ENCODE measurements at regions not wholly inside any gene's neighbourhood (a gene's known extent, or its start where the extent isn't known, plus 50 kb on each side); places are given as distances from the start of the nearest gene placed in this dataset.

- in situ Hi-C loops (cut with MboI; ENCODE audit: low pct_unique_long_range_greater_than_20kb in 2 of 9, low sequenced_read_pairs in 9 of 9, unreplicated experiment in 9 of 9), result no loop called here
- Histone ChIP-seq H3K27ac (no peak overlapping the region), H3K4me1 (replicated peaks in 1 of 2) (no peaks in the 10 kb centered on the region), H3K4me3 (no peak overlapping the region)
- no peak for ATAC-seq (replicated peaks in 6 of 8)
- WGBS, 10 experiments, result 0 to 86% (median 63%) methylated on average over 1 to 2 of the region's 2 CpGs; no CpG with 5 or more reads in 1 of the 10 experiments
Observed at GRCh38 chr7:25982684-25983083, 169.3 kb upstream of the NFE2L3 start.

GRCh38 chr7:25985196-25985595 is 166.8 kb upstream of the NFE2L3 start:
- in situ Hi-C loops (cut with MboI; ENCODE audit: low pct_unique_long_range_greater_than_20kb in 2 of 9, low sequenced_read_pairs in 9 of 9, unreplicated experiment in 9 of 9), result no loop called here

GRCh38 chr7:25988640-25989039 is 163.4 kb upstream of the NFE2L3 start:
- Histone ChIP-seq H3K4me3 (no peak overlapping the region), H3K27ac (no peak overlapping the region), H3K4me1 (replicated peaks in 1 of 2) (no peaks in the 10 kb centered on the region)
- in situ Hi-C loops (cut with MboI; ENCODE audit: low pct_unique_long_range_greater_than_20kb in 2 of 9, low sequenced_read_pairs in 9 of 9, unreplicated experiment in 9 of 9), result no loop called here
- 40 to 100% (median 93%) methylated on average over 1 of the region's 1 CpG; no CpG with 5 or more reads in 2 of the 10 experiments for WGBS, 10 experiments
- peak in 2 of 8 experiments; percentile 26 to 32 for ATAC-seq (replicated peaks in 6 of 8)

More at GRCh38 chr7:25985196-25985595, 166.8 kb upstream of the NFE2L3 start:
- no peak overlapping the region for H3K4me3 ChIP-seq
- H3K27ac ChIP-seq, result no peak overlapping the region
- peak in 1 of 8 experiments; percentile 67 for ATAC-seq (replicated peaks in 6 of 8)
- WGBS, 10 experiments, result 14 to 100% (median 83%) methylated on average over 1 to 4 of the region's 4 CpGs; no CpG with 5 or more reads in 2 of the 10 experiments
- no peaks in the 10 kb centered on the region for H3K4me1 ChIP-seq (replicated peaks in 1 of 2)

- Histone ChIP-seq H3K4me3 (no peak overlapping the region), H3K4me1 (replicated peaks in 1 of 2) (no peaks in the 10 kb centered on the region), H3K27ac (no peak overlapping the region)
- ATAC-seq (replicated peaks in 6 of 8), result peak in 1 of 8 experiments; percentile 30
- WGBS, 10 experiments, result 0 to 90% (median 70%) methylated on average over 1 to 6 of the region's 6 CpGs; no CpG with 5 or more reads in 1 of the 10 experiments
- in situ Hi-C loops (cut with MboI; ENCODE audit: low pct_unique_long_range_greater_than_20kb in 2 of 9, low sequenced_read_pairs in 9 of 9, unreplicated experiment in 9 of 9), result no loop called here
Observed at GRCh38 chr7:25989140-25989705, 162.8 kb upstream of the NFE2L3 start.

GRCh38 chr7:25994433-25994994 is 157.5 kb upstream of the NFE2L3 start:
- Histone ChIP-seq H3K4me1 (replicated peaks in 1 of 2) (peaks cover 0 to 4% of the 10 kb centered on the region in 2 donors), H3K27ac (no peak overlapping the region), H3K4me3 (no peak overlapping the region)
- in situ Hi-C loops (cut with MboI; ENCODE audit: low pct_unique_long_range_greater_than_20kb in 2 of 9, low sequenced_read_pairs in 9 of 9, unreplicated experiment in 9 of 9), result no loop called here
- WGBS, 10 experiments, result 0 to 83% (median 33%) methylated on average over 1 to 2 of the region's 2 CpGs; no CpG with 5 or more reads in 5 of the 10 experiments
- no peak for ATAC-seq (replicated peaks in 6 of 8)

- ATAC-seq (replicated peaks in 6 of 8), result peak in 1 of 8 experiments; percentile 32
- 0 to 83% (median 40%) methylated on average over 1 to 3 of the region's 3 CpGs; no CpG with 5 or more reads in 1 of the 10 experiments for WGBS, 10 experiments
- Histone ChIP-seq H3K4me3 (no peak overlapping the region), H3K27ac (no peak overlapping the region), H3K4me1 (replicated peaks in 1 of 2) (peaks cover 0 to 4% of the 10 kb centered on the region in 2 donors)
- in situ Hi-C loops (cut with MboI; ENCODE audit: low pct_unique_long_range_greater_than_20kb in 2 of 9, low sequenced_read_pairs in 9 of 9, unreplicated experiment in 9 of 9), result no loop called here
Observed at GRCh38 chr7:25995216-25995615, 156.8 kb upstream of the NFE2L3 start.

- no peak overlapping the region for H3K4me3 ChIP-seq
- ATAC-seq (replicated peaks in 6 of 8), result no peak
- H3K4me1 ChIP-seq (replicated peaks in 1 of 2), result peaks cover 0 to 4% of the 10 kb centered on the region in 2 donors
- in situ Hi-C loops (cut with MboI; ENCODE audit: low pct_unique_long_range_greater_than_20kb in 2 of 9, low sequenced_read_pairs in 9 of 9, unreplicated experiment in 9 of 9), result no loop called here
- WGBS, 10 experiments, result 14 to 100% (median 73%) methylated on average over 1 to 7 of the region's 7 CpGs
- no peak overlapping the region for H3K27ac ChIP-seq
Observed at GRCh38 chr7:25996006-25996408, 156.0 kb upstream of the NFE2L3 start.

- in situ Hi-C loops (cut with MboI; ENCODE audit: low pct_unique_long_range_greater_than_20kb in 2 of 9, low sequenced_read_pairs in 9 of 9, unreplicated experiment in 9 of 9), result no loop called here
- Histone ChIP-seq H3K4me1 (replicated peaks in 1 of 2) (peaks cover 0 to 4% of the 10 kb centered on the region in 2 donors), H3K4me3 (no peak overlapping the region), H3K27ac (no peak overlapping the region)
- ATAC-seq (replicated peaks in 6 of 8), result no peak
- WGBS, 10 experiments, result 35 to 95% (median 88%) methylated on average over 2 to 9 of the region's 9 CpGs
Observed at GRCh38 chr7:25998499-25998898, 153.5 kb upstream of the NFE2L3 start.

GRCh38 chr7:26000841-26001240 is 151.2 kb upstream of the NFE2L3 start:
- no peak overlapping the region for H3K4me3 ChIP-seq
- H3K4me1 ChIP-seq (replicated peaks in 1 of 2), result no peaks in the 10 kb centered on the region
- H3K27ac ChIP-seq, result no peak overlapping the region
- WGBS, 10 experiments, result 7 to 100% (median 86%) methylated on average over 1 to 3 of the region's 3 CpGs
- no peak for ATAC-seq (replicated peaks in 6 of 8)
- in situ Hi-C loops (cut with MboI; ENCODE audit: low pct_unique_long_range_greater_than_20kb in 2 of 9, low sequenced_read_pairs in 9 of 9, unreplicated experiment in 9 of 9), result no loop called here

GRCh38 chr7:26001662-26002244 is 150.2 kb upstream of the NFE2L3 start:
- in situ Hi-C loops (cut with MboI; ENCODE audit: low pct_unique_long_range_greater_than_20kb in 2 of 9, low sequenced_read_pairs in 9 of 9, unreplicated experiment in 9 of 9), result no loop called here
- no peak overlapping the region for H3K27ac ChIP-seq
- no peak for ATAC-seq (replicated peaks in 6 of 8)
- 14 to 93% (median 79%) methylated on average over 2 to 5 of the region's 5 CpGs; no CpG with 5 or more reads in 2 of the 10 experiments for WGBS, 10 experiments
- no peak overlapping the region for H3K4me3 ChIP-seq
- H3K4me1 ChIP-seq (replicated peaks in 1 of 2), result no peaks in the 10 kb centered on the region

GRCh38 chr7:26005683-26006410 is 146.2 kb upstream of the NFE2L3 start:
- WGBS, 10 experiments, result 9 to 97% (median 84%) methylated on average over 1 to 10 of the region's 12 CpGs; no CpG with 5 or more reads in 1 of the 10 experiments
- no peak overlapping the region for H3K4me3 ChIP-seq
- no peak overlapping the region for H3K27ac ChIP-seq
- peak in 1 of 8 experiments; percentile 24 for ATAC-seq (replicated peaks in 6 of 8)
- no peaks in the 10 kb centered on the region for H3K4me1 ChIP-seq (replicated peaks in 1 of 2)
- in situ Hi-C loops (cut with MboI; ENCODE audit: low pct_unique_long_range_greater_than_20kb in 2 of 9, low sequenced_read_pairs in 9 of 9, unreplicated experiment in 9 of 9), result no loop called here

GRCh38 chr7:26006426-26006825 is 145.6 kb upstream of the NFE2L3 start:
- ATAC-seq (replicated peaks in 6 of 8), result no peak
- H3K4me3 ChIP-seq, result no peak overlapping the region
- no peaks in the 10 kb centered on the region for H3K4me1 ChIP-seq (replicated peaks in 1 of 2)
- in situ Hi-C loops (cut with MboI; ENCODE audit: low pct_unique_long_range_greater_than_20kb in 2 of 9, low sequenced_read_pairs in 9 of 9, unreplicated experiment in 9 of 9), result no loop called here
- WGBS, 10 experiments, result 45 to 89% (median 82%) methylated on average over 2 to 3 of the region's 4 CpGs; no CpG with 5 or more reads in 7 of the 10 experiments
- no peak overlapping the region for H3K27ac ChIP-seq

GRCh38 chr7:26007510-26007909 is 144.5 kb upstream of the NFE2L3 start:
- no peak overlapping the region for H3K27ac ChIP-seq
- WGBS, 10 experiments, result 29 to 100% (median 80%) methylated on average over 1 to 2 of the region's 2 CpGs; no CpG with 5 or more reads in 1 of the 10 experiments
- in situ Hi-C loops (cut with MboI; ENCODE audit: low pct_unique_long_range_greater_than_20kb in 2 of 9, low sequenced_read_pairs in 9 of 9, unreplicated experiment in 9 of 9), result no loop called here
- no peak for ATAC-seq (replicated peaks in 6 of 8)
- no peaks in the 10 kb centered on the region for H3K4me1 ChIP-seq (replicated peaks in 1 of 2)
- no peak overlapping the region for H3K4me3 ChIP-seq
